ENCODE measurements at regions not wholly inside any gene's neighbourhood (a gene's known extent, or its start where the extent isn't known, plus 50 kb on each side); places are given as distances from the start of the nearest gene placed in this dataset.

DNA sequence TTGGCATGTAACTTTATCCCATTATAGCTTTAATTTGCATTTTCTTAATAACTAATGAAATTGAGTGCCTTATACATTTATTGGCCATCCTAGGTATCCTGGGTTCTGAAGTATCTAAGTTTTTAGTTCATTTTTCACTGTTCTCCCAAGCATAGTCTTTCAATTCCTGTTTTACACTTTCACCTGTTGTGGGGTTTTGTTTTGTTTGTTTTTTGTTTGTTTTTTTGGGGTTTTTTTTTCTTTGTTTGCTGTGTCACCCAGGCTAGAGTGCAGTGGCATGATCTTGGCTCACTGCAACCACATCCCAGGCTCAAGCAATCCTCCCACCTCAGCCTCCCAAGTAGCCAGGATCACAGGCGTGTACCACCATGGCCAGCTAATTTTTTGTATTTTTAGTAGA lies 83.1 kb upstream of the GADL1 start:
- TF ChIP-seq GATA2 (IDR thresholded peaks at IDR 0.05; ENCODE audit: low read depth, low read length) (no peak), GATA3 (IDR thresholded peaks at IDR 0.05; ENCODE audit: low read depth, low read length) (no peak)

Data from SH-SY5Y (cell line).